ENCODE measurements at regions not wholly inside any gene's neighbourhood (a gene's known extent, or its start where the extent isn't known, plus 50 kb on each side); places are given as distances from the start of the nearest gene placed in this dataset.

DNA sequence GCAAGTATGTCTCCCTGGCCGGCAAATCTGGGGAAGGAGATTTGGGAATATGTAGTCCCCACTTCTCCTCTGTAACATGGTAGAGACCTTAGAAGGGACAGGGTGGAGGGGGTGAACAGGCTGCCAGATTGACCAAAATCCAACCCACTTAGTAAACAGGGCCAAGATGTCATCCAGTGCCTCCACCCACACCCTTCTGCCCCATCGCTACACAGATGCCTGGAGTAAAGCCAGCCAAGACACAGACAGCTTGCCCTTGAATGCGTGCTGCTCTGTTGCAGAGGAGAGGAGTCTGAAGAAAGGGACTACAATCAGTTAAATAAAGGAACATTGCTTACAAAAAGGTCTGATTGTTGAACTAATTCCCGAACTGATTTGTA, 160.1 kb upstream of the LDB2 start:
- TF ChIP-seq POLR2A (IDR thresholded peaks at IDR 0.05) (no peak), CTCF (IDR thresholded peaks at IDR 0.05) (no peak)
- peak in 2 of 7 donors; percentile 4 to 15 for DNase-seq
- intact Hi-C loops (cut with DNase I), result no loop called here
- WGBS, 4 donors, result 29 to 55% (median 46%) methylated on average over 3 to 4 of the region's 4 CpGs
- Histone ChIP-seq H3K27ac (no peak overlapping the region), H3K4me3 (no peak overlapping the region), H3K9me3 (replicated peaks in 1 of 3) (no peaks in the 10 kb centered on the region), H3K27me3 (no peaks in the 10 kb centered on the region), H3K36me3 (replicated peaks in 1 of 2) (no peaks in the 10 kb centered on the region), H3K4me1 (replicated peaks in 1 of 2) (no peaks in the 10 kb centered on the region)

DNA sequence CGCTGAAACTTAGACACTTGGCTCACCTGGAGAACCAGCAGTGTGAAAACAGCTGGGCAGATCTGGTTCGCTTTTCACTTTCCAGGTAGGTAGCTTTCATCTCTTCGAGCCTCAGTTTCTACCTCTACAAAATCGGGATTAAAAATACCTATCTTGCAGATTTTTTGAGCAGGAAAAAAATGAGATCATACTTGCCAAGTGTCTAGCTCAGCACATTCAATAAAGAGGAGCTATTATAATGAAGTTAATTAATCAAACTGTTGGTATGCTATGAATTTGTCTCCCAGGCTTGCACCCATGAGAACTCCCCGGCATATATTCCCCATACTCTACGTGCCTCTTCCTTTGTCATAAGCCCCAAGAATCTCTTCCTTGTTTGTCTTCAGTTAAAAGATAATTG, 158.6 kb upstream of the LDB2 start:
- Histone ChIP-seq H3K4me3 (no peak overlapping the region), H3K4me1 (replicated peaks in 1 of 2) (no peaks in the 10 kb centered on the region), H3K27me3 (no peaks in the 10 kb centered on the region), H3K36me3 (replicated peaks in 1 of 2) (no peaks in the 10 kb centered on the region), H3K9me3 (replicated peaks in 1 of 3) (no peaks in the 10 kb centered on the region), H3K27ac (no peak overlapping the region)
- 84 to 92% (median 88%) methylated on average over 6 of the region's 6 CpGs for WGBS, 4 donors
- TF ChIP-seq CTCF (IDR thresholded peaks at IDR 0.05), result no peak
- TF ChIP-seq POLR2A (IDR thresholded peaks at IDR 0.05), result no peak
- DNase-seq, result no peak
- intact Hi-C loops (cut with DNase I), result no loop called here

- Histone ChIP-seq H3K36me3 (replicated peaks in 1 of 2) (no peaks in the 10 kb centered on the region), H3K4me1 (replicated peaks in 1 of 2) (no peaks in the 10 kb centered on the region), H3K4me3 (no peak overlapping the region), H3K27me3 (no peaks in the 10 kb centered on the region), H3K27ac (no peak overlapping the region), H3K9me3 (replicated peaks in 1 of 3) (no peaks in the 10 kb centered on the region)
- intact Hi-C loops (cut with DNase I), result no loop called here
- DNase-seq, result no peak
- WGBS, 4 donors, result 84 to 91% (median 88%) methylated on average over 2 of the region's 2 CpGs
- TF ChIP-seq CTCF (IDR thresholded peaks at IDR 0.05) (no peak), POLR2A (IDR thresholded peaks at IDR 0.05) (no peak)
Measured at GRCh38 chr4:17055788-17056187, 157.3 kb upstream of the LDB2 start.

- whole genome bisulfite sequencing, 4 donors, result 90 to 94% (median 92%) methylated on average over 7 of the region's 7 CpGs
Measured at GRCh38 chr4:17045866-17046265, 147.4 kb upstream of the LDB2 start.

More at GRCh38 chr4:17045866-17046265, 147.4 kb upstream of the LDB2 start:
- no peak for DNase-seq
- intact Hi-C loops (cut with DNase I), result no loop called here
- Histone ChIP-seq H3K36me3 (replicated peaks in 1 of 2) (no peaks in the 10 kb centered on the region), H3K9me3 (replicated peaks in 1 of 3) (no peaks in the 10 kb centered on the region), H3K4me1 (replicated peaks in 1 of 2) (no peaks in the 10 kb centered on the region), H3K4me3 (no peak overlapping the region), H3K27ac (no peak overlapping the region), H3K27me3 (no peaks in the 10 kb centered on the region)
- TF ChIP-seq CTCF (IDR thresholded peaks at IDR 0.05), result no peak
- TF ChIP-seq POLR2A (IDR thresholded peaks at IDR 0.05), result no peak
